ENCODE measurements at regions not wholly inside any gene's neighbourhood (a gene's known extent, or its start where the extent isn't known, plus 50 kb on each side); places are given as distances from the start of the nearest gene placed in this dataset.

- TF ChIP-seq, protein P1, sequence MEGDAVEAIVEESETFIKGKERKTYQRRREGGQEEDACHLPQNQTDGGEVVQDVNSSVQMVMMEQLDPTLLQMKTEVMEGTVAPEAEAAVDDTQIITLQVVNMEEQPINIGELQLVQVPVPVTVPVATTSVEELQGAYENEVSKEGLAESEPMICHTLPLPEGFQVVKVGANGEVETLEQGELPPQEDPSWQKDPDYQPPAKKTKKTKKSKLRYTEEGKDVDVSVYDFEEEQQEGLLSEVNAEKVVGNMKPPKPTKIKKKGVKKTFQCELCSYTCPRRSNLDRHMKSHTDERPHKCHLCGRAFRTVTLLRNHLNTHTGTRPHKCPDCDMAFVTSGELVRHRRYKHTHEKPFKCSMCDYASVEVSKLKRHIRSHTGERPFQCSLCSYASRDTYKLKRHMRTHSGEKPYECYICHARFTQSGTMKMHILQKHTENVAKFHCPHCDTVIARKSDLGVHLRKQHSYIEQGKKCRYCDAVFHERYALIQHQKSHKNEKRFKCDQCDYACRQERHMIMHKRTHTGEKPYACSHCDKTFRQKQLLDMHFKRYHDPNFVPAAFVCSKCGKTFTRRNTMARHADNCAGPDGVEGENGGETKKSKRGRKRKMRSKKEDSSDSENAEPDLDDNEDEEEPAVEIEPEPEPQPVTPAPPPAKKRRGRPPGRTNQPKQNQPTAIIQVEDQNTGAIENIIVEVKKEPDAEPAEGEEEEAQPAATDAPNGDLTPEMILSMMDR (IDR thresholded peaks at IDR 0.05; ENCODE audit: poor library complexity, severe bottlenecking) = no peak
- TF ChIP-seq SMC3 (conservative IDR thresholded peaks at IDR 0.05; ENCODE audit: poor library complexity) (no peak), TAF1 (IDR thresholded peaks at IDR 0.05; ENCODE audit: low read depth) (no peak), MXI1 (conservative IDR thresholded peaks at IDR 0.05; ENCODE audit: poor library complexity, severe bottlenecking) (no peak), EZH2 (IDR thresholded peaks at IDR 0.05; ENCODE audit: borderline replicate concordance, insufficient read depth, low read length, poor library complexity, severe bottlenecking) (no peak), RAD21 (conservative IDR thresholded peaks at IDR 0.05) (no peak), EP300 (conservative IDR thresholded peaks at IDR 0.05; ENCODE audit: poor library complexity, severe bottlenecking) (no peak), REST (IDR thresholded peaks at IDR 0.05; ENCODE audit: borderline replicate concordance) (no peak), POLR2AphosphoS5 (IDR thresholded peaks at IDR 0.05) (no peak)
Measured at GRCh38 chr13:59367467-59367866, 796.3 kb downstream of the DIAPH3 start.
